ENCODE measurements at regions not wholly inside any gene's neighbourhood (a gene's known extent, or its start where the extent isn't known, plus 50 kb on each side); places are given as distances from the start of the nearest gene placed in this dataset.

GRCh38 chr15:25497934-25498333 lies 59.1 kb upstream of the UBE3A start:
- no peaks in the 10 kb centered on the region for H3K36me3 ChIP-seq (ENCODE audit: control insufficient read depth in 2 of 2, insufficient read depth in 2 of 2, low read length in 1 of 2)

GRCh38 chr15:25493823-25494526 lies 55.2 kb upstream of the UBE3A start:
- Histone ChIP-seq H3K27me3 (ENCODE audit: control insufficient read depth in 1 of 2, insufficient read depth in 2 of 2, low read length in 2 of 2) (no peaks in the 10 kb centered on the region), H3K36me3 (ENCODE audit: control insufficient read depth in 2 of 2, insufficient read depth in 2 of 2, low read length in 1 of 2) (no peaks in the 10 kb centered on the region), H3K9me3 (ENCODE audit: control insufficient read depth in 2 of 2, insufficient read depth in 1 of 2, low read depth in 1 of 2, low read length in 1 of 2) (no peaks in the 10 kb centered on the region), H3K27ac (ENCODE audit: low read depth in 2 of 2, low read length in 1 of 2) (no peak overlapping the region), H3K4me1 (ENCODE audit: control insufficient read depth in 2 of 2, insufficient read depth in 2 of 2, low read length in 1 of 2) (no peaks in the 10 kb centered on the region), H3K4me3 (ENCODE audit: low read depth in 1 of 2, low read length in 2 of 2) (no peak overlapping the region)
- WGBS, 2 donors: 88 to 90% methylated on average over 2 of the region's 2 CpGs

More at GRCh38 chr15:25497934-25498333, 59.1 kb upstream of the UBE3A start:
- Histone ChIP-seq H3K27me3 (ENCODE audit: control insufficient read depth in 1 of 2, insufficient read depth in 2 of 2, low read length in 2 of 2) (no peaks in the 10 kb centered on the region), H3K4me3 (ENCODE audit: low read depth in 1 of 2, low read length in 2 of 2) (no peak overlapping the region), H3K9me3 (ENCODE audit: control insufficient read depth in 2 of 2, insufficient read depth in 1 of 2, low read depth in 1 of 2, low read length in 1 of 2) (peaks cover 0 to under 1% of the 10 kb centered on the region in 2 donors), H3K27ac (ENCODE audit: low read depth in 2 of 2, low read length in 1 of 2) (no peak overlapping the region), H3K4me1 (ENCODE audit: control insufficient read depth in 2 of 2, insufficient read depth in 2 of 2, low read length in 1 of 2) (no peaks in the 10 kb centered on the region)
- 79 to 83% methylated on average over 3 of the region's 3 CpGs for WGBS, 2 donors

DNA sequence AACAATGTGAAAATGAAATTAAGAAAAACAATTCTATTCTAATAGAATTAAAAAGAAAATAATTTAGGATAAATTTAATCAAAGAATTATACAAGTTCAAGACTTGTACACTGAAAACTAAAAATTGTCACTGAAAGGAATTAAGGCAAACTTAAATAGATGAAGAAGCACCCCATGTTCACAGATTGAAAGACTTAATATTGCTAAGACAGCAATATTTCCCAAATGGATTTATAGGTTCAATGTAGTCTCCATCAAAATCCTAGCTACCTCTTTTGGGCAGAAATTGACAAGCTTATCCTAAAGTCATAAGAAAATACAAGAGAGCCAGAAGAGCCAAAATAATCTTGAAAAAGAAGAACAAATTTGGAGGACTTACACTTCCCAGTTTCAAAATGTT lies 53.5 kb upstream of the UBE3A start:
- Histone ChIP-seq H3K36me3 (ENCODE audit: control insufficient read depth in 2 of 2, insufficient read depth in 2 of 2, low read length in 1 of 2) (no peaks in the 10 kb centered on the region), H3K4me3 (ENCODE audit: low read depth in 1 of 2, low read length in 2 of 2) (no peak overlapping the region), H3K27me3 (ENCODE audit: control insufficient read depth in 1 of 2, insufficient read depth in 2 of 2, low read length in 2 of 2) (no peaks in the 10 kb centered on the region), H3K27ac (ENCODE audit: low read depth in 2 of 2, low read length in 1 of 2) (no peak overlapping the region), H3K4me1 (ENCODE audit: control insufficient read depth in 2 of 2, insufficient read depth in 2 of 2, low read length in 1 of 2) (no peaks in the 10 kb centered on the region), H3K9me3 (ENCODE audit: control insufficient read depth in 2 of 2, insufficient read depth in 1 of 2, low read depth in 1 of 2, low read length in 1 of 2) (no peaks in the 10 kb centered on the region)

Data from esophagus (tissue), 2 donors.